ENCODE measurements at regions not wholly inside any gene's neighbourhood (a gene's known extent, or its start where the extent isn't known, plus 50 kb on each side); places are given as distances from the start of the nearest gene placed in this dataset.

- Histone ChIP-seq H3K36me3 (replicated peaks in 1 of 2; ENCODE audit: control insufficient read depth in 1 of 2, insufficient read depth in 2 of 2, low read length in 2 of 2) (no peaks in the 10 kb centered on the region), H3K79me2 (ENCODE audit: insufficient read depth, low read length) (no peaks in the 10 kb centered on the region), H3K9me3 (replicated peaks in 1 of 2; ENCODE audit: control insufficient read depth in 1 of 2, insufficient read depth in 1 of 2, low read length in 2 of 2) (peaks cover 4 to 10% of the 10 kb centered on the region in 2 donors), H2AFZ (ENCODE audit: insufficient read depth, low read depth, low read length, poor library complexity, severe bottlenecking) (no peak overlapping the region), H3K27me3 (ENCODE audit: control insufficient read depth in 2 of 2, insufficient read depth in 2 of 2, low read length in 2 of 2) (no peaks in the 10 kb centered on the region), H3K4me2 (replicated peaks; ENCODE audit: extremely low read depth, low read length, poor library complexity, severe bottlenecking) (no peak overlapping the region), H3K27ac (ENCODE audit: low read depth in 1 of 2, low read length in 2 of 2) (no peak overlapping the region), H3K4me3 (replicated peaks in 1 of 3; ENCODE audit: low read depth in 2 of 3, low read length in 3 of 3) (no peak overlapping the region), H3K9ac (ENCODE audit: insufficient read depth, low read length, poor library complexity, severe bottlenecking) (no peak overlapping the region), H4K20me1 (ENCODE audit: insufficient read depth, low read length) (no peaks in the 10 kb centered on the region), H3K4me1 (ENCODE audit: control insufficient read depth in 1 of 2, insufficient read depth in 2 of 2, low read length in 2 of 2) (no peaks in the 10 kb centered on the region)
- peaks cover 2 to 13% (median 7%) of the 10 kb centered on the region in 7 donors for H3K9me3 Mint-ChIP-seq
- no peak overlapping the region for H3K27ac Mint-ChIP-seq
- no peak for TF ChIP-seq CTCF (IDR thresholded peaks at IDR 0.05)
- no CpG with 5 or more reads among the region's 1 CpG for WGBS (ENCODE audit: insufficient coverage)
- intact Hi-C loops (cut with micrococcal nuclease) = no loop called here
- no peaks in the 10 kb centered on the region for H3K36me3 Mint-ChIP-seq
- H3K27me3 Mint-ChIP-seq (ENCODE audit: low read depth in 3 of 3) = no peaks in the 10 kb centered on the region
- no peak overlapping the region for H3K4me3 Mint-ChIP-seq
- DNase-seq = no peak
- no peaks in the 10 kb centered on the region for H3K4me1 Mint-ChIP-seq
Observed at GRCh38 chr13:82305588-82305987, 1576.7 kb downstream of the SLITRK1 start.

GRCh38 chr13:82298106-82298505 is 1584.2 kb downstream of the SLITRK1 start:
- H3K27me3 Mint-ChIP-seq (ENCODE audit: low read depth in 3 of 3) = no peaks in the 10 kb centered on the region
- Histone ChIP-seq H3K4me1 (ENCODE audit: control insufficient read depth in 1 of 2, insufficient read depth in 2 of 2, low read length in 2 of 2) (no peaks in the 10 kb centered on the region), H3K4me3 (replicated peaks in 1 of 3; ENCODE audit: low read depth in 2 of 3, low read length in 3 of 3) (no peak overlapping the region), H3K27ac (ENCODE audit: low read depth in 1 of 2, low read length in 2 of 2) (no peak overlapping the region), H4K20me1 (ENCODE audit: insufficient read depth, low read length) (no peaks in the 10 kb centered on the region), H3K36me3 (replicated peaks in 1 of 2; ENCODE audit: control insufficient read depth in 1 of 2, insufficient read depth in 2 of 2, low read length in 2 of 2) (no peaks in the 10 kb centered on the region), H3K4me2 (replicated peaks; ENCODE audit: extremely low read depth, low read length, poor library complexity, severe bottlenecking) (no peak overlapping the region), H2AFZ (ENCODE audit: insufficient read depth, low read depth, low read length, poor library complexity, severe bottlenecking) (no peak overlapping the region), H3K27me3 (ENCODE audit: control insufficient read depth in 2 of 2, insufficient read depth in 2 of 2, low read length in 2 of 2) (no peaks in the 10 kb centered on the region), H3K9me3 (replicated peaks in 1 of 2; ENCODE audit: control insufficient read depth in 1 of 2, insufficient read depth in 1 of 2, low read length in 2 of 2) (peaks cover 4 to 13% of the 10 kb centered on the region in 2 donors), H3K9ac (ENCODE audit: insufficient read depth, low read length, poor library complexity, severe bottlenecking) (no peak overlapping the region), H3K79me2 (ENCODE audit: insufficient read depth, low read length) (no peaks in the 10 kb centered on the region)
- H3K36me3 Mint-ChIP-seq = no peaks in the 10 kb centered on the region
- WGBS (ENCODE audit: insufficient coverage) = 93% methylated on average over 3 of the region's 5 CpGs
- no peak overlapping the region for H3K4me3 Mint-ChIP-seq
- H3K9me3 Mint-ChIP-seq = peaks cover under 1 to 13% (median 7%) of the 10 kb centered on the region in 7 donors
- no peak for TF ChIP-seq CTCF (IDR thresholded peaks at IDR 0.05)
- intact Hi-C loops (cut with micrococcal nuclease) = no loop called here
- no peak overlapping the region for H3K27ac Mint-ChIP-seq
- DNase-seq = no peak
- H3K4me1 Mint-ChIP-seq = no peaks in the 10 kb centered on the region

Data from CD14-positive monocyte (primary cell).